PC-3 (cell line): ENCODE measurements at regions not wholly inside any gene's neighbourhood (a gene's known extent, or its start where the extent isn't known, plus 50 kb on each side); places are given as distances from the start of the nearest gene placed in this dataset.

Experiments used
- ATAC-seq: fragments of 200-7000 bp; cut with Tn5 transposase; 2 replicates; pipeline ENCODE4 v1.9.1; 2020; ENCODE audit warnings: mild to moderate bottlenecking, moderate library complexity
- BruUV-seq: library from RNA; stranded (reverse); fragments of 400-500 nt; replicated peaks from 2 replicates; lab custom pipeline; 2021; lab: Mats Ljungman, UMichigan
- CTCF ChIA-PET: fragments of 300-600 bp; sonication (Branson Sonifier 250); formaldehyde crosslinking; loops from one replicate; lab custom pipeline; 2022; ENCODE audit warnings: antibody characterized with exemption; lab: Charles Lee
- POLR2A ChIA-PET: fragments of 300-600 bp; sonication (Branson Sonifier 250); formaldehyde crosslinking; loops from one replicate; lab custom pipeline; 2022; ENCODE audit warnings: antibody characterized with exemption; ENCODE audit not compliant: unreplicated experiment; lab: Charles Lee
- DNase-seq: peaks from one replicate; pipeline ENCODE4 v3.0.0-alpha.2; 2015
- H2AFZ ChIP-seq: fragments of 300-600 bp; sonication (generic); 2 replicates; pipeline ENCODE4 v1.6.0; 2016; ENCODE audit warnings: antibody characterized with exemption, low read length
- H3F3A ChIP-seq: fragments of 300-600 bp; sonication (generic); one replicate; pipeline ENCODE4 v1.6.0; 2017; ENCODE audit warnings: antibody characterized with exemption, low read length, control low read depth, mild to moderate bottlenecking; ENCODE audit not compliant: unreplicated experiment
- H3K27ac ChIP-seq: fragments of 300-600 bp; sonication (generic); 2 replicates; pipeline ENCODE4 v1.5.1; 2016; ENCODE audit warnings: mild to moderate bottlenecking, low read length
- H3K27me3 ChIP-seq: fragments of 300-600 bp; sonication (generic); 2 replicates; pipeline ENCODE4 v1.6.1; 2016; ENCODE audit warnings: low read length, mixed read lengths
- H3K36me3 ChIP-seq: fragments of 300-600 bp; sonication (generic); 2 replicates; pipeline ENCODE4 v1.6.1; 2016; ENCODE audit warnings: low read depth, mixed run types, low read length, mixed read lengths
- H3K4me1 ChIP-seq: fragments of 300-600 bp; sonication (generic); 2 replicates; pipeline ENCODE4 v1.5.1; 2016; ENCODE audit warnings: low read length; ENCODE audit not compliant: insufficient read depth
- H3K4me2 ChIP-seq: fragments of 300-600 bp; sonication (generic); 2 replicates; pipeline ENCODE4 v1.6.0; 2016; ENCODE audit warnings: low read length
- H3K4me3 ChIP-seq: fragments of 300-600 bp; sonication (generic); 2 replicates; pipeline ENCODE4 v1.5.1; 2016; ENCODE audit warnings: mild to moderate bottlenecking, low read length, mixed read lengths
- H3K79me2 ChIP-seq: fragments of 300-600 bp; sonication (generic); 2 replicates; pipeline ENCODE4 v1.6.1; 2017; ENCODE audit warnings: low read length, mixed read lengths
- H3K9ac ChIP-seq: fragments of 300-600 bp; sonication (generic); 2 replicates; pipeline ENCODE4 v1.6.0; 2016; ENCODE audit warnings: mild to moderate bottlenecking, low read length
- H3K9me2 ChIP-seq: fragments of 300-600 bp; sonication (generic); replicated peaks from 2 replicates; pipeline ENCODE4 v1.6.1; 2016; ENCODE audit warnings: mixed run types, low read length, mixed read lengths
- H3K9me3 ChIP-seq: fragments of 300-600 bp; sonication (generic); 2 replicates; pipeline ENCODE4 v1.6.1; 2016; ENCODE audit warnings: low read length, mixed read lengths
- H4K20me1 ChIP-seq: fragments of 300-600 bp; sonication (generic); 2 replicates; pipeline ENCODE4 v1.6.1; 2016; ENCODE audit warnings: low read length, mixed read lengths
- EZH2 ChIP-seq: fragments of 300-600 bp; sonication (generic); IDR thresholded peaks from one replicate; pipeline ENCODE4 v1.6.1; 2017; ENCODE audit warnings: antibody characterized with exemption, mild to moderate bottlenecking, low read length; ENCODE audit not compliant: unreplicated experiment
- EZH2phosphoT487 ChIP-seq: fragments of 300-600 bp; sonication (generic); IDR thresholded peaks from 2 replicates; pipeline ENCODE4 v1.6.1; 2018; ENCODE audit warnings: mild to moderate bottlenecking, antibody characterized with exemption, low read length, borderline replicate concordance
- intact Hi-C: fragments of 100-400 bp; cut with micrococcal nuclease; formaldehyde crosslinking; loops from 2 replicates; pipeline ENCODE4 v1.9.0; 2023
- TF ChIP-seq, protein P1 (sequence below): fragments of 300-600 bp; sonication (generic); conservative IDR thresholded peaks from 2 replicates; pipeline ENCODE4 v1.5.1; 2017; ENCODE audit warnings: antibody characterized with exemption, low read depth, mild to moderate bottlenecking, low read length

DNA sequence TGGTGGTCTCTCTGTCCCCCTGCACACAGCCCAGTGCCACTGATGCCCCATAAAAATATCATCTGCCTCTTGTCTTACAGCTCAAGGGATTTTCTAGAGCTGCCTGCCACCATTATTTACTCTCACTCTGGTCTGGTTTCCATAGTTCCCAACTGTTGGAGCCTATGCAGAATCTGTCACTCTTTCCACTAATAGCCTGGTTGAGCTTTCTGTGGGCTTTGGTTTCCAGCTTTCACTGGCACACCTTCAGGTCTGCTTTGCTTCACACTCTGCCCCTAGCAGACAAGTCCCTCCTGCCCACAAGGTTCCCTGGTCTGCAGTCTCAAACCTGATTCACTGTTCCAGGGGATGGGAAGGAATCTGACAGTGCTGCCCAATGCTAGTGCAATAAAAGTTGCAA lies 103.0 kb upstream of the FTMT start:
- Histone ChIP-seq H2AFZ (no peak overlapping the region), H3K9me2 (no peaks in the 10 kb centered on the region), H3K36me3 (no peaks in the 10 kb centered on the region), H3K9me3 (no peaks in the 10 kb centered on the region), H3K4me3 (no peak overlapping the region), H3K4me2 (no peak overlapping the region), H3K27me3 (no peaks in the 10 kb centered on the region), H3K27ac (no peak overlapping the region), H4K20me1 (no peaks in the 10 kb centered on the region), H3K9ac (no peak overlapping the region), H3F3A (no peaks in the 10 kb centered on the region), H3K79me2 (no peaks in the 10 kb centered on the region), H3K4me1 (no peaks in the 10 kb centered on the region)
- BruUV-seq = no TSS peak
- TF ChIP-seq EZH2phosphoT487 = no peak
- TF ChIP-seq EZH2 = no peak
- TF ChIP-seq, protein P1, sequence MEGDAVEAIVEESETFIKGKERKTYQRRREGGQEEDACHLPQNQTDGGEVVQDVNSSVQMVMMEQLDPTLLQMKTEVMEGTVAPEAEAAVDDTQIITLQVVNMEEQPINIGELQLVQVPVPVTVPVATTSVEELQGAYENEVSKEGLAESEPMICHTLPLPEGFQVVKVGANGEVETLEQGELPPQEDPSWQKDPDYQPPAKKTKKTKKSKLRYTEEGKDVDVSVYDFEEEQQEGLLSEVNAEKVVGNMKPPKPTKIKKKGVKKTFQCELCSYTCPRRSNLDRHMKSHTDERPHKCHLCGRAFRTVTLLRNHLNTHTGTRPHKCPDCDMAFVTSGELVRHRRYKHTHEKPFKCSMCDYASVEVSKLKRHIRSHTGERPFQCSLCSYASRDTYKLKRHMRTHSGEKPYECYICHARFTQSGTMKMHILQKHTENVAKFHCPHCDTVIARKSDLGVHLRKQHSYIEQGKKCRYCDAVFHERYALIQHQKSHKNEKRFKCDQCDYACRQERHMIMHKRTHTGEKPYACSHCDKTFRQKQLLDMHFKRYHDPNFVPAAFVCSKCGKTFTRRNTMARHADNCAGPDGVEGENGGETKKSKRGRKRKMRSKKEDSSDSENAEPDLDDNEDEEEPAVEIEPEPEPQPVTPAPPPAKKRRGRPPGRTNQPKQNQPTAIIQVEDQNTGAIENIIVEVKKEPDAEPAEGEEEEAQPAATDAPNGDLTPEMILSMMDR = no peak
- DNase-seq (no peak), ATAC-seq (no peak)
- ChIA-PET CTCF (no interaction called here), POLR2A (no interaction called here)
- intact Hi-C loops = no loop called here

DNA sequence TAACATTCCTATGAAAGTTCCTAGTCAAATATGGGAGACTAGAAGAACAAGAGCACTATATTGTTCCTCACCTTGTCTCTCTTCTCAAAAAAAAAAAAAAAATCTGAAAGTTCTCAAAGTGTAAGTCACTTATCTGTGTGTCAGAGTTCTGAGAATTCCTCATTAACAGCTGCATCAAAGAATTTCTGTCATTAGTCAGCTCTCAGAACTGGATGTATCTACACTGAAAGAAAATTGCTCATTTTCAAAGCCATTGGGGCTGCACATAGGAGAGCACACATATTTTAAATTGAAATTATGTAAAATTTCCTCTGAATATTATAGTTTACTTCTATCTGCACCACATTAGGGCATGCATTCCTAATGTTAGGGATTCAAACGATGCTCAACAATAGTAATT lies 99.5 kb upstream of the FTMT start:
- no peak overlapping the region for H3K4me2 ChIP-seq
- POLR2A ChIA-PET = no interaction called here
- H3K9me2 ChIP-seq = no peaks in the 10 kb centered on the region
- CTCF ChIA-PET = no interaction called here
- H3K9me3 ChIP-seq = no peaks in the 10 kb centered on the region
- H3K79me2 ChIP-seq = no peaks in the 10 kb centered on the region
- H3K4me1 ChIP-seq = no peaks in the 10 kb centered on the region
- intact Hi-C loops = no loop called here
- H3K4me3 ChIP-seq = no peak overlapping the region
- DNase-seq (no peak), ATAC-seq (no peak)
- TF ChIP-seq EZH2phosphoT487 = no peak
- TF ChIP-seq, protein P1 = no peak
- TF ChIP-seq EZH2 = no peak
- H3K36me3 ChIP-seq = no peaks in the 10 kb centered on the region
- no peaks in the 10 kb centered on the region for H3F3A ChIP-seq
- H3K27ac ChIP-seq = no peak overlapping the region
- no TSS peak for BruUV-seq
- no peaks in the 10 kb centered on the region for H3K27me3 ChIP-seq
- H2AFZ ChIP-seq = no peak overlapping the region
- no peak overlapping the region for H3K9ac ChIP-seq
- no peaks in the 10 kb centered on the region for H4K20me1 ChIP-seq

DNA sequence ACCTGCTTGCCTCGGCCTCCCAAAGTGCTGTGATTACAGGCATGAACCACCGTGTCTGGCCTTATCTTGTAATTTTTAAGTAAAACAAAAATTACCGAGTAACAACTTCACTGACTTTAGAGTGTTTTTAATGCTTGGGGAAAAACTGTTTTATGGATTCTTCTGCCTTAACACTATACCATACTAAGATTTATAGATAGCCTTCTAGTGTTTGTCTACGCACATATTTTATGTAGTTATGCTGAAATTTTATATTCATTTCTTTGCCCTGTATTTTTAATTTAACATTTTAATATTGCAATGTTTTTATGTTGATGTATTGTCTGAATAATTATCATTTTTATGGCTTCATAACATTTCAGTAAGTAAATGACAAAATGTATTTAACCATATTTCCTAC lies 96.4 kb upstream of the FTMT start:
- TF ChIP-seq, protein P1 = no peak
- TF ChIP-seq EZH2 = no peak
- TF ChIP-seq EZH2phosphoT487 = no peak
- intact Hi-C loops = no loop called here
- ATAC-seq = no peak
- no peak overlapping the region for H3K4me3 ChIP-seq
- H3F3A ChIP-seq = no peaks in the 10 kb centered on the region
- no peaks in the 10 kb centered on the region for H4K20me1 ChIP-seq
- H3K79me2 ChIP-seq = no peaks in the 10 kb centered on the region
- POLR2A ChIA-PET = no interaction called here
- no peaks in the 10 kb centered on the region for H3K36me3 ChIP-seq
- H3K4me1 ChIP-seq = no peaks in the 10 kb centered on the region
- no peak overlapping the region for H3K9ac ChIP-seq
- no peaks in the 10 kb centered on the region for H3K9me2 ChIP-seq
- H3K9me3 ChIP-seq = no peaks in the 10 kb centered on the region
- H3K4me2 ChIP-seq = no peak overlapping the region
- H3K27ac ChIP-seq = no peak overlapping the region
- H3K27me3 ChIP-seq = no peaks in the 10 kb centered on the region
- H2AFZ ChIP-seq = no peak overlapping the region
- BruUV-seq = no TSS peak
- CTCF ChIA-PET = no interaction called here
- DNase-seq = no peak
